ENCODE measurements at regions not wholly inside any gene's neighbourhood (a gene's known extent, or its start where the extent isn't known, plus 50 kb on each side); places are given as distances from the start of the nearest gene placed in this dataset.

DNA sequence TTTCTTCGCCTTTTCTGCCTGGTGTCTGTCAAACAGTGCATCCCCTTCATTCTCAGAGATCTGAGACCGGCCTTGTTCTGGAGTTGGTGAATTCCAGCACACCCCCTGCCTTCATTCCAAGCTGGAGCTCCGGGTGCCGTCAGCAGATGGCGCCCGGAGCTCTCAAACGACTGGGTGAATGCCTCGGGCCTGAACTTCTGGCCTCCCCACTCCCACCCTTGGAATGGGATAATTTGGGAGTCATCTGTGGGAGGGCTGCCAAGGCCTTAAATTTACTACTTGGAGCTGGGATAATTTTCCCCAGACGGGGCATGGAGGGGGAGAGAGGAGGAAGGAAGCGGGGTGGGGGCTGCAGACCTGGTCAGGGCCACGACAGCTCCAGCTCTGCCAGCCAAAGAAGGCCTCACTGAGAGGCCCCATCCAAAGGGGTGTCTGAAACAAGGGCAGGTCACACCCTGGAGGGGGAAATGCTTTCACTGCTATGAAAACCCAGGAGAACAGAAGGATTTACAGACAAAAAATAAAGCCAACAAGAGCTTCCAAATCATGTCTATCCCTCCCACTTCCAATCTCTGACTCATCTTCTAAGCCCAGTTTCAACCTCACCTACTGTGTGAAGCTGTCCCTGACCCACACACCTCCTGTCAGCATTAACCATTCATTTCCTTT lies 187.9 kb downstream of the OPA1 start:
- Histone ChIP-seq H3K4me3 (ENCODE audit: low read length in 2 of 2) (no peak overlapping the region), H3K9me3 (ENCODE audit: control insufficient read depth in 1 of 2, low read length in 2 of 2) (no peaks in the 10 kb centered on the region), H3K4me1 (ENCODE audit: insufficient read depth, low read length) (no peaks in the 10 kb centered on the region), H3K27me3 (ENCODE audit: insufficient read depth, low read length) (no peaks in the 10 kb centered on the region), H3K27ac (ENCODE audit: low read depth, low read length) (no peak overlapping the region), H3K36me3 (ENCODE audit: insufficient read depth, low read length) (no peaks in the 10 kb centered on the region)
- intact Hi-C loops (cut with micrococcal nuclease) = loop anchor here (1.0 to 2.0 kb wide), 2 partner anchors 358 to 534 kb away; no protein-coding TSS in a partner anchor
- POLR2A ChIA-PET (ENCODE audit: partially characterized antibody) = interaction anchor here (0.7 kb wide), 1 partner anchor 535 kb away, joined by 3 read pairs; no protein-coding TSS in a partner anchor
- CTCF ChIA-PET (ENCODE audit: partially characterized antibody) = interaction anchor here (1.2 to 5.7 kb wide), 6 partner anchors 13 to 563 kb away, joined by 3 to 73 read pairs (median 5); no protein-coding TSS in a partner anchor
- no peak for DNase-seq
- Mint-ChIP-seq H3K4me1 (peaks cover 0 to 8% (median 2%) of the 10 kb centered on the region in 4 donors), H3K27me3 (peaks cover 18 to 23% of the 10 kb centered on the region in 2 donors), H3K9me3 (no peaks in the 10 kb centered on the region), H3K27ac (peak overlapping the region in 1 of 7 donors; percentile 42), H3K4me3 (no peak overlapping the region), H3K36me3 (no peaks in the 10 kb centered on the region)

DNA sequence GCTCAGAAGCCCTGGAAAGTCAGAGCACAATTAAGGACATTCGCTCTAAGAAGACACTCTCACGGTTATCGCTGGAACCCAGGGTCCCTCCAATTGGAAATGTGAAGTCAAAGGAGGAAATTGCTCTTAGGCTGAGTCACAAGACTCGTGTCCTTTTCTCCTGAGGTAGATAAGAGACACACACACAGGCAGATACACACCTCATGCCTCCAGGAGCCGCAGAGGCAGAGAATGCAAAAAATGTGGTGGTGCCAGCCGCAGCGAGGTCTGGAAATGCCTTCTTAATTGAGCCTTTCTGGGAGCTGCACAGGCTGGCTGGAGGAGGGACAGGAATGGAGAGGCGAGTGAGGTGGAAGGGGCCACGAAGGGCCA lies 189.3 kb downstream of the OPA1 start:
- no peaks in the 10 kb centered on the region for H3K4me1 Mint-ChIP-seq

DNA sequence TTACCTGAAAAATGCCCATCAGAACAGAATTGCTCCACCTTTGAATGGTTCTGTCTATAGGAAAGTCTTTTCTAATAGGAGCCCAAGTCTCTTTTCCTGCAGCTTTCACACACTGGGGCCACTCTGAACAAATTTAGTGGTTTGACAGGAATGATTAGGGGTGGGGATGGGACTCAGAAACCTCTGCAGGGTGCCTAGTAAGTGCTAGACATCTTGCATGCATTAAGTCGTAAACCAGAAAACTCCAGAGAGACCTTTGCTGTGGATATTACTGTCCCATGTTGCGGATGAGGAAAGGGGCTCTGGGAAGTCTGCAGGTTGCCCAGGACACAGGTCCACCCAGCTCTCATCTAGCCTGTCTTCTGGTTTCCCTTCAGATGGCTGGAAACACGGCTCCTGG lies 189.7 kb downstream of the OPA1 start:
- no peak for DNase-seq
- Histone ChIP-seq H3K27ac (ENCODE audit: low read depth, low read length) (no peak overlapping the region), H3K36me3 (ENCODE audit: insufficient read depth, low read length) (no peaks in the 10 kb centered on the region), H3K27me3 (ENCODE audit: insufficient read depth, low read length) (no peaks in the 10 kb centered on the region), H3K9me3 (ENCODE audit: control insufficient read depth in 1 of 2, low read length in 2 of 2) (no peaks in the 10 kb centered on the region), H3K4me1 (ENCODE audit: insufficient read depth, low read length) (no peaks in the 10 kb centered on the region), H3K4me3 (ENCODE audit: low read length in 2 of 2) (no peak overlapping the region)
- Mint-ChIP-seq H3K4me3 (no peak overlapping the region), H3K4me1 (no peaks in the 10 kb centered on the region), H3K27me3 (peaks cover 13 to 24% of the 10 kb centered on the region in 2 donors), H3K9me3 (no peaks in the 10 kb centered on the region), H3K27ac (no peak overlapping the region), H3K36me3 (no peaks in the 10 kb centered on the region)
- intact Hi-C loops (cut with micrococcal nuclease) = no loop called here
- ChIA-PET POLR2A (ENCODE audit: partially characterized antibody) (no interaction called here), CTCF (ENCODE audit: partially characterized antibody) (interaction anchor here (5.7 kb wide), 1 partner anchor 533 kb away, joined by 73 read pairs; no protein-coding TSS in a partner anchor)

More for the DNA sequence above, 189.3 kb downstream of the OPA1 start:
- Mint-ChIP-seq H3K27me3 (peaks cover 13 to 24% of the 10 kb centered on the region in 2 donors), H3K9me3 (no peaks in the 10 kb centered on the region), H3K36me3 (no peaks in the 10 kb centered on the region), H3K27ac (no peak overlapping the region), H3K4me3 (no peak overlapping the region)
- Histone ChIP-seq H3K9me3 (ENCODE audit: control insufficient read depth in 1 of 2, low read length in 2 of 2) (no peaks in the 10 kb centered on the region), H3K4me1 (ENCODE audit: insufficient read depth, low read length) (no peaks in the 10 kb centered on the region), H3K36me3 (ENCODE audit: insufficient read depth, low read length) (no peaks in the 10 kb centered on the region), H3K27ac (ENCODE audit: low read depth, low read length) (no peak overlapping the region), H3K27me3 (ENCODE audit: insufficient read depth, low read length) (no peaks in the 10 kb centered on the region), H3K4me3 (ENCODE audit: low read length in 2 of 2) (no peak overlapping the region)
- ChIA-PET POLR2A (ENCODE audit: partially characterized antibody) (no interaction called here), CTCF (ENCODE audit: partially characterized antibody) (interaction anchor here (5.7 kb wide), 1 partner anchor 534 kb away, joined by 73 read pairs; no protein-coding TSS in a partner anchor)
- intact Hi-C loops (cut with micrococcal nuclease) = no loop called here
- DNase-seq = no peak

DNA sequence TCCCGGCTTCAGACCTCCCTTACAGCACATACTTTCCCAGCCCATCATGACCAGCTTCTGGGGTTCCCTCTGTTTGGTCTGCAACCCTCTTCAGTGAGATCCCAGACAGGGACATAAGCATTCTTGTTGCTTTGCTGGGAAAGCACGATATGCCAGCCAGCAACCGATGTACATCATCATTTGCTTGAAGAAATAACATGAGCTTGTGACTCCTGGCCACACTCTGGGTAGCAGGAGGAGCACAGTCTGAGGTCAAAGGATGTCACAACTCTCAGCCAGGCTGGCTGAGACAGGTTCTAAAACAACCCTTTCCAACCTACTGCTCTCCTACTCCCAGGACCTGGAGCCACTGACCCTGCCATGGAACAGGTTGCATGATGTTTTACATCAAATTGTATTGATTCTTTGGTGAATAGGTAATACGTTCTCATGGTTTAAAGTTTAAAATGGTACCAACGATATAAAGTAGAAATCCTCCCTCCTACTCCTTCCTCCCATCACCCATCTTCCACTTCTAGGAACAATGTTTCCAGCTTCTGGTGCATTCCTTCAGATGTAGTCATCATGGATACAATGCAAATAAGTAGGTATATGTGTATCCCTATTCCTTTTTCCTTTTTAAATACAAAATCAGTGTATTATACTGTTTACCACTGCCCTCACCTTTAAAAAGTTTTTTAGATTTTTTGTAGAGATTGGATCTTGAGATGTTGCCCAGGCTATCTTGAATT lies 190.3 kb downstream of the OPA1 start:
- Histone ChIP-seq H3K9me3 (ENCODE audit: control insufficient read depth in 1 of 2, low read length in 2 of 2) (no peaks in the 10 kb centered on the region), H3K27ac (ENCODE audit: low read depth, low read length) (no peak overlapping the region), H3K4me1 (ENCODE audit: insufficient read depth, low read length) (no peaks in the 10 kb centered on the region), H3K27me3 (ENCODE audit: insufficient read depth, low read length) (no peaks in the 10 kb centered on the region), H3K36me3 (ENCODE audit: insufficient read depth, low read length) (no peaks in the 10 kb centered on the region), H3K4me3 (ENCODE audit: low read length in 2 of 2) (no peak overlapping the region)
- CTCF ChIA-PET (ENCODE audit: partially characterized antibody) = interaction anchor here (5.7 kb wide), 1 partner anchor 533 kb away, joined by 73 read pairs; no protein-coding TSS in a partner anchor
- no peak for DNase-seq
- H3K27ac Mint-ChIP-seq = no peak overlapping the region
- peaks cover 13 to 24% of the 10 kb centered on the region in 2 donors for H3K27me3 Mint-ChIP-seq
- intact Hi-C loops (cut with micrococcal nuclease) = no loop called here
- no peaks in the 10 kb centered on the region for H3K9me3 Mint-ChIP-seq
- H3K4me3 Mint-ChIP-seq = no peak overlapping the region
- no peaks in the 10 kb centered on the region for H3K36me3 Mint-ChIP-seq
- H3K4me1 Mint-ChIP-seq = no peaks in the 10 kb centered on the region
- POLR2A ChIA-PET (ENCODE audit: partially characterized antibody) = no interaction called here

DNA sequence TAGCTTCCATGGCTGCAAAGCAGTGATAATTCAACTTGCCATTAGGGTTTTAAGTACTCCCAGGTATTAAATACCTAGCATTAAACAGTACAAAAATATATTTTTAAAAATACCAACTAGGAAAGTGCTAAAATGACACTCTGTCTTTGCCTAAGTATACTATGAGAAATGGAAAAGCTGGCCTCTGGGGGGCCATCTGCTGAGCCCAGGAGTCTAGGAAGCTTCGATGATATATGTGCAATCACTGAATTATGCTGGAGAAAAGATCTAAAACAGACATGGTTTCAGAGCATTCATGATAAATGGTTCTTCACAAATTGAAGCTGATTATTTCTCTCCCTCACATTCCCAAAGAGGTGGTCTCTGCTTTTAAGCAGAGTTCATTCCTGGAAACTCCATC lies 191.8 kb downstream of the OPA1 start:
- POLR2A ChIA-PET (ENCODE audit: partially characterized antibody) = no interaction called here

DNA sequence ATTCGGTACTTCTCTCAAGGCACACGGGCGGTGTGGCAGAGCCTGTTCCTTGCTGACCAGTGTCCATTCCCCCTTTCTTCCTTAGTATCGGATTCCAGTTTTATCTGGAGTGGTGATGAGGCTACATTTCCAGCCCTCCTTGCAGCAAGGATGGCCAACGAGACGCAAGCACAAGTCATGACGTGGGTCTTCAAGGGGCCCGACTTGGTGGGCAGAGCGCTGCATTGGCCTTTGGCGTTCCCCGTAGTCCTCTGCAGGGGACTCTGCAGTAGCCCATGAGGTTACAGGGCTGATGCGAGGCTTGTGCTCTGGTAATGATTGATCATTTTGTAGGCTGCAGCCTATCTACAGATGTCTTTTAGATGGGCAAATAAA lies 194.5 kb downstream of the OPA1 start:
- Mint-ChIP-seq H3K4me3 (no peak overlapping the region), H3K4me1 (no peaks in the 10 kb centered on the region), H3K9me3 (no peaks in the 10 kb centered on the region), H3K27me3 (peaks cover 3 to 7% of the 10 kb centered on the region in 2 donors), H3K27ac (no peak overlapping the region), H3K36me3 (no peaks in the 10 kb centered on the region)
- ChIA-PET POLR2A (ENCODE audit: partially characterized antibody) (no interaction called here), CTCF (ENCODE audit: partially characterized antibody) (no interaction called here)
- no peak for DNase-seq
- Histone ChIP-seq H3K4me1 (ENCODE audit: insufficient read depth, low read length) (no peaks in the 10 kb centered on the region), H3K27ac (ENCODE audit: low read depth, low read length) (no peak overlapping the region), H3K9me3 (ENCODE audit: control insufficient read depth in 1 of 2, low read length in 2 of 2) (no peaks in the 10 kb centered on the region), H3K36me3 (ENCODE audit: insufficient read depth, low read length) (no peaks in the 10 kb centered on the region), H3K27me3 (ENCODE audit: insufficient read depth, low read length) (no peaks in the 10 kb centered on the region), H3K4me3 (ENCODE audit: low read length in 2 of 2) (no peak overlapping the region)
- intact Hi-C loops (cut with micrococcal nuclease) = no loop called here

More for the DNA sequence above, 191.8 kb downstream of the OPA1 start:
- Histone ChIP-seq H3K4me3 (ENCODE audit: low read length in 2 of 2) (no peak overlapping the region), H3K36me3 (ENCODE audit: insufficient read depth, low read length) (no peaks in the 10 kb centered on the region), H3K27ac (ENCODE audit: low read depth, low read length) (no peak overlapping the region), H3K9me3 (ENCODE audit: control insufficient read depth in 1 of 2, low read length in 2 of 2) (no peaks in the 10 kb centered on the region), H3K27me3 (ENCODE audit: insufficient read depth, low read length) (no peaks in the 10 kb centered on the region), H3K4me1 (ENCODE audit: insufficient read depth, low read length) (no peaks in the 10 kb centered on the region)
- CTCF ChIA-PET (ENCODE audit: partially characterized antibody) = interaction anchor here (1.3 to 1.5 kb wide), 3 partner anchors 12 to 559 kb away, joined by 3 to 8 read pairs (median 3); no protein-coding TSS in a partner anchor
- Mint-ChIP-seq H3K9me3 (no peaks in the 10 kb centered on the region), H3K4me3 (no peak overlapping the region), H3K4me1 (no peaks in the 10 kb centered on the region), H3K36me3 (no peaks in the 10 kb centered on the region), H3K27ac (no peak overlapping the region), H3K27me3 (peaks cover 13 to 15% of the 10 kb centered on the region in 2 donors)
- DNase-seq = no peak
- intact Hi-C loops (cut with micrococcal nuclease) = no loop called here

DNA sequence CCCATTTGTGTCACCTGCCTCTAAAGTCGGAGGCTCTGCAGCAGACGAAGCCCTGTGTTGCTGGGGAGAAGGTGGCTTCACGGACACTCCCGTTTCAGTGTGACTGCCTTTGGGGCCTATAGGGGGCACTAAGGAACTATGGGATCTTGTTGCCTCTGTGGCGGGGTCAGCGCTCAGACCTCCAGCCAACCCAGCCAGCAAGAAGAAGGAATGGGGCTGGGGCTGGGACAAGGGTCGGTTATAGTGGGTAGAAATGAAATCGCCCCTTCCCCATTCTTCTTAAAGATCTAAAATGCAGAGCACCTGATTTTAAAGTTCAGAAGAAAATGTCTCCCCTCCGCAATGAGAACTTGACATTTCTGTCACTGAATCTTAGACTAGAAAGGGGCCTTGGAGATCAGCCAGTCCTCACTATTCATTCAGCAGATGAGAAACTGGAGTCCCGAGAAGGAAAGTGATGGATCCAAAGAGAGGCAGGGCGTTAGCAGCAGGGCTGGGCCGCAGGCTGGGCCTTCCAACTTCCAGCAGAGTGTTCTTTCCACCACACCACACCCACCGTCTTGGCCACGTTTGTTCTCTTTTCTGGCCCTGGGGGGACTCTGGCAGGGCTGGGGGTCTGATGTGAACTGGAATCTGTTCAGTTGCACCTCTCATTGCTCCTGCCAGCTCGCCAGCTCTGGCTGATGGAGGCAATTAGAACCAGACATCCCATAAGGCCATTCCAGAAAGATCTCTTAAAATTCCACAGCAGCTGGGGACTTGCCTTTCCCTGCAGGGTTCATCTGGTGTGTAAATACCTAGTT lies 195.4 kb downstream of the OPA1 start:
- Histone ChIP-seq H3K27ac (ENCODE audit: low read depth, low read length) (no peak overlapping the region), H3K9me3 (ENCODE audit: control insufficient read depth in 1 of 2, low read length in 2 of 2) (no peaks in the 10 kb centered on the region), H3K4me1 (ENCODE audit: insufficient read depth, low read length) (no peaks in the 10 kb centered on the region), H3K4me3 (ENCODE audit: low read length in 2 of 2) (no peak overlapping the region), H3K36me3 (ENCODE audit: insufficient read depth, low read length) (no peaks in the 10 kb centered on the region), H3K27me3 (ENCODE audit: insufficient read depth, low read length) (no peaks in the 10 kb centered on the region)
- Mint-ChIP-seq H3K27me3 (peaks cover 5 to 10% of the 10 kb centered on the region in 2 donors), H3K27ac (no peak overlapping the region), H3K9me3 (no peaks in the 10 kb centered on the region), H3K4me1 (no peaks in the 10 kb centered on the region), H3K36me3 (no peaks in the 10 kb centered on the region), H3K4me3 (no peak overlapping the region)
- intact Hi-C loops (cut with micrococcal nuclease) = no loop called here
- no peak for DNase-seq
- ChIA-PET POLR2A (ENCODE audit: partially characterized antibody) (interaction anchor here (0.6 kb wide), 1 partner anchor 290 kb away, joined by 3 read pairs; no protein-coding TSS in a partner anchor), CTCF (ENCODE audit: partially characterized antibody) (no interaction called here)

Data from CD4-positive, alpha-beta memory T cell (primary cell).